Posterior cingulate gyrus (tissue), 11 donors: ENCODE measurements at regions not wholly inside any gene's neighbourhood (a gene's known extent, or its start where the extent isn't known, plus 50 kb on each side); places are given as distances from the start of the nearest gene placed in this dataset.

Source experiments
- DNase-seq, 10 donors: peaks; one replicate each; pipeline versions ENCODE4 v3.0.0 to v3.0.0-alpha.2; 2020 to 2021; ENCODE audit warnings: mixed read lengths in 3 of 10
- intact Hi-C: fragments of 100-400 bp; cut with DNase I; formaldehyde crosslinking; loops from one replicate; pipeline ENCODE4 v1.15.1; 2023

DNA sequence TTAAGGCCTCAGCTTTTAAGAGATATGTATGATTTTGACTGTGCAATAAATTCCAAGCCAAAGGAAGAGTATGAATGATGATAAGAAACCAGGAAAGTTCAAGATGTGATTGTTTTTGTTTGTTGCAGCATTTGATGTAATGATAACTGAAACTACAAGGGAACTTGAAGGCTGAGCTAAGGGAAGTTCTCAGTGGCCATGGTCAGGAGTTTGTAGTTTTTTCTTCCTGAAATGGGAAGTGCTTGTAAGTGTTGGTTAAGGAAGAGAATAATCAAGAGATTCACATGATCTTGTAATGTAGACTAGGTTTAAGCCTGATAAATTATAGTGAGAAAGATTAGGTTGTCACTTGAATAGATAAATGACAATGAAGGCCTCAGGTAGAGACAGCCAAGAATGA lies 53.4 kb downstream of the PTCHD4 start:
- intact Hi-C loops = no loop called here

DNA sequence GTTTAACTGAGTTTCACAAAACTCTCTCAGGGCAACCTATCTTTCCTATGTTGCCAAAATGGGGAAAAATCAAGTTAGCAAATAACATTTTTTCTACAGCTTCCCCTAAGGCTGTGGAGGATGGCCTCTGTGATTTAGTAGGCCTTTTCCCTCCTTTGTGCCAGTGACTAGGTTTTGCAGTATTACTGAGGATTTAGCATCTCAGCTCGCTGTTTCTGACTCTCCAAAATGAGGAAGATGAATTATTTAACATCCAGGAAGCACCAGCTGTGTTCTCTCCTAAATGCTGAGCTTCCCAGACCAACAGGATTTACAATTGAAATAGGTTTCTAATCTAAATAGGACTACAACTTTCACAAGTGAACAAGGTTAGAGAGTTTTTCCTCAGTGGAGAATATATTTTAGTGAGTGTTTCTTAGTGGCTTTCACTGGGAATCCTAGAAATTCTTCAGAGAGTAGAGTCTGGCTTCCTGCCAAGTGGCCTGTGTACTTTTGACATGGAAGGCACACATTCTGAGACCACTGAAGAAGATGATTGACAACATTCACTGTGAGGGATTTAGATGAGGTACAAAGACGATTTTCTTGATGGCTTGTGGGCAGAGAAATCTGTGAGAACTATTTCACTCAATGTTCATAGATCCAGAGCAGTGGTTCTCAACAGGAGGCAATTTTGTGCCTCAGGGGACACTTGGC lies 62.4 kb downstream of the PTCHD4 start:
- no peak for DNase-seq
- intact Hi-C loops = no loop called here

More for the DNA sequence above, 53.4 kb downstream of the PTCHD4 start:
- DNase-seq = no peak

DNA sequence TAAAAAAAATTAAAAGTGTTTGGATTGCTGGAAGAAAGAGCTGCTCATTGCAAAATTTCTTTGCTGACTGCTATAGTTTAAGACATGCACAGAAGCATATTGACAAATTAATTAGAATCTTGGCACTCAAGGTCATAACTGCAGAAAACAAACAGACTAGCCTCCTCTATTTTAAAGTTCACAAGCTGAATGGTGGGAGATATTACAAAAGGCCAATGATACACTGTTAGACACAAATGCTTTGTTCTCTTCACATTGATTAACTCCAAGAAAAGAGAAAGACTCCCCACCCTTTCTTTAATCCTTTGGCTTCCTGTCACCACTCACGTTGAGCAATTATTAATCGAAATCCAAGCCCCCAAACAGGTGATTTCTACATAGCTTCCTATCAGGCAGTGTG lies 69.1 kb downstream of the PTCHD4 start:
- intact Hi-C loops = no loop called here
- DNase-seq = no peak

DNA sequence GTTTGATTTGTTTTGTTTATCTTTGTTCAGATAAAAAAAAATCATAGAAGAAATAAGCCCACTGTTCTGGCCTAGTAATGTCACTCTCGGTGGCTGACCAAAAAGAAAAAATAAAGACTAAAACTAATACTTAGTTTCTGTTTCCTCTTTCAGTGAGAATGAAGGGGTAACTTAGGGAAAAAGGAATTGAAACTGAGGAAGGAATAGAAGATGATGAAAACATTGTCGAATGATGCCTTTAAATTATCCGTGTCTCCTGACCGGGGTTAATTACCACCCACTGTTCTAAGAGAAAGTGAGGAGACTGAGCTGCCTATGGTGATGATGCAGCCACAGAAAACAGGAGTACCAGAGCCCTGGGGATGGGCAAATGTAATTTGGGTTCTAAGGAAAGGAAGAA lies 73.1 kb downstream of the PTCHD4 start:
- intact Hi-C loops = no loop called here
- no peak for DNase-seq

DNA sequence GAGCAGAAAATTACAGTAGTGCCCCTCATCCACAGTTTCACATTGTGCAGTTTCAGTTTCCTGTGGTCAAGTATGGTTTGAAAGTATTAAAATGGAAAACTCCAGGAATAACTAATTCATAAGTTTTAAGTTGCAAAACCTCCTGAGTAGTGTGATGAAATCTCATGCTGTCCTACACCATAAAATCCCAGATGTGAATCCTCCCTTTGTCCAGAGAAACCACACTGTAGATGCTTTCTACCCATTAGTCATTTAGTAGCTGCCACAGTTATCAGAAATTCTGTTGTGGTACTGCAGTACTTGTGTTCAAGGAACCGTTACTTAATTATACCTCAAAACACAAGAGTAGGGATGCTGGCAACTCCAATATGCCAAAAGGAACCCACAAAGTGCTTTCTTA lies 74.7 kb downstream of the PTCHD4 start:
- DNase-seq = no peak
- intact Hi-C loops = no loop called here

DNA sequence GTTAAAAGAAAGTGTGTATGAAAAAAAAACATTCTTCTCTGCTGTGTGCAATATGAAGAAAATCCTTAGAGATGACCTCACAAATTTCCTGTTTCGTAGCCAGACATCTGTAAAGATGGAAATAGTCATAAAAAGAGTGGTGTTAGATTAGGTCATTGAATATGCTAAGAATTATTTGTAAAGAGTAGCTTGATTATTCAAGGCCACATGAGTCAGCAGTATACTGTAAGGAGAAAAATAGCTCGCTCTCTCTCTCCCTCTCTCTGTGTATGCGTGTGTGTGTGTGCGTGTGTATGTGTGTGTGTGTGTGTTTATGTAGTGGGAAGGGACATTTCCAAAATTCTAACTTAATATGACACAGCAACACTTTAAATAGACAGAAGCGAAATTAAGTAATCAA lies 78.8 kb downstream of the PTCHD4 start:
- intact Hi-C loops = no loop called here
- DNase-seq = no peak

DNA sequence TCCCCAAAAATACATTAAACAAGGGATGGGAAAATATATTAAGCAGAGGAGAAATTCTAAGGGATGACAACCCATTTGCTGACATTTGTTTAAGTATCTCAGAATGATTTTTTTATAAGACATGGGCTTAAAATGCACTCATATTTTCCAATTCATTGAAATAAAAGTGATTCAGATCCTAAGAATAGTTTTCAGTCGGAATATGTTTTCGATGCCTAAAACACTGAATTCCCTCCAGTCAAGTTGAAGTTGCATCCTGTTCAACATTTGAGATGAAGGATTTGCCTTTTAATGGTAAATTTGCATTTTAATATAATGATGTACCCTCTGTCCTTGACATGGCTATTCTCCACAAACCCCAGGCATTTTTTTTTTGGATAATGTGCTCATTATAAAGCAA lies 79.3 kb downstream of the PTCHD4 start:
- intact Hi-C loops = no loop called here

DNA sequence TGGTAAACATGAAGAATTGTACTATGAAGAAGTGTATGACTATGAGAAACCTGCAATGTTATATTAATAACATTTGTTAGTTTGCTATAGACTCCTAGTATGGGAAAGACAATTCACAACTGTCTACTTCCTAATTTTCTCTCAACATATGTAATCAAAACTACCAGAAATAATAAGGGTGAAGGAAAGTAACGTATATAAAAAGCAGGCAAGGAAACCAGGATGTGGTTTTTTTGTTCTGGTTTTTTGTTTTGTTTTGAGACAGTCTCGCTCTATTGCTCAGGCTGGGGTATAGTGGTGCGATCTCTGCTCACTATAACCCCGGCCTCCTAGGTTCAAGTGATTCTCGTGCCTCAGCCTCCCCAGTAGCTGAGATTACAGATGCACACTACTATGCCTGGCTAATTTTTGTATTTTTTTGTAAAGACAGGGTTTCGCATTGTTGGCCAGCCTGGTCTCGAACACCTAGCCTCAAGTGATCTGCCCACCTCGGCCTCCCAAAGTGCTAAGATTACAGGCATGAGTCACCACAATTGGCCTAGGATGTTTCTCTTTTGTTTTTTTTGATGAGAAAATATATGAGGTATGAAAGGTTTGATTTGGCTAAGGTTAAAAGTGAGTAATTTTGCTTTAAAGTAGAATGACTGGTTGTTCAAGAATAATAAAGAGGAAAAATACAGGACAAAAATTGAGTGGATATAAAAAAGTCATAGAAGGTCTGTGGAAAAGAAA lies 83.1 kb downstream of the PTCHD4 start:
- intact Hi-C loops = no loop called here
- no peak for DNase-seq

More for the DNA sequence above, 79.3 kb downstream of the PTCHD4 start:
- DNase-seq = no peak

DNA sequence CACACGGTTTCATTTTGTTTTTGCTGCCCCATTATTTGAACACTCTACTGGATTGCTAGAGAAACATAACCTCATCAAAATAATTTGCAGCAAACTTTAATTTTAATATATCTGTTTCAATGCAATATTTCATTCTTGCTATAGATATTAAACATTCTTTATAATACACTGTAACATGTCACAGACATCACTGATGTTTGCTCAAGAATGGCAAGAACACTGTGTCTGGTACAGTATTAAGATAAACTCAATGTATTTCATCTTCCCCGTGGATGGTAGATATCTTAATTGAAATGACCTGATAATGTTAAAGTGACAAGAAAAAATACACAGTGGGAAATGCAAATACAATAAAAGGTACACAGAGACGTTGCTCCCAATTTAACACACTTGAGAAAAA lies 86.0 kb downstream of the PTCHD4 start:
- intact Hi-C loops = no loop called here
- no peak for DNase-seq

DNA sequence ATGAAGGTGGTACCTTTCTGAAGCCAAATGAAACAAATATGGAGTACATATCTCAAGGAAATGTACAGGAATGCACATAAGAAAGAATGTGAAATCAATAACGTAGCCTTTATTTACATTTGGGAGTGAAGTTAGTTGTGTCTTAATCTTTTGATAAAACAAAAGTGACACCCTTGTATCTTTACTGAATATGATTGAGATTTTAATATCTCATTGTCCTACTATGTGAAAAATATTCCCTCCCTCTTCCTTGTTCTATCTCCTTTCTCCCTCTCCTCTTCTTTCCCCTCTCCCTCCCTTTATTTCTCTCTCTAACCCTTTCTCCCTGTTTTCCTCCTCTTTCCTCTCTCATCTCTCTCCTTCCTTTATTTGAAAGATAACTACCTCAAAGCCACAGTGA lies 89.1 kb downstream of the PTCHD4 start:
- DNase-seq = no peak
- intact Hi-C loops = no loop called here

DNA sequence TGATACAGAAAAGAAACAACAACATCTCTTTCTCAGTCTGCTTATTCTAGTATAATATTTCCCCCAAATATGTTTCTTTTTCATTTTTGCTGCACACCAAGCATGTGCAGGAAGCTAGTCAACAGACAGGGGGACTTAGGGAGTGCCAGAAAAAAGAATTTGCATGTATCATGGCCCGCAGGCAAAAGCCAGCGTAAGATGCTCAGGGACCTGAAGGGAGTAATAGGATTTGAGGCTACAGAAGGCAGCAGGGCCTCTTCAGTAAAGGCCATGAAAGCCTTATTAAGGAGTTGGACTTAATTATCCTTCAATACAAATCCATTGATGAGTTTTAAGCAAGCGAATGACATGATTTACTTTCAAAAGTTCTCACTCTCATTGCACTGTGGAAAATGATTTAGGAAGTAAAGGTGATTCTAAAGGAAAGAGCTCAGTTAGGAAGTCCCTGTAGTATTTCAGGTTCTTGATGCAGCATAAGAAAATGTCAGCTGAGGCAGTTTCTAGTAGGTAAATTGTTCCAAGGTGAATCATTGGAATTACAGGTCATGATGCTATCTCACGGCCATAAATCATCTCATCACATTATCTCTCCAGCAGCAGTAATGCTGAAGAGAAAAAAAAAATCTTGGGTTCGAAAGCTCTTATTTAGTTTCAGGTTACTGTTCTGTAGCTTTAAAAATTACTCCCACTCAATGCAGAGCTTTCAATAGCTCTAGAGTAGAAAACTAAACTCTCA lies 94.8 kb downstream of the PTCHD4 start:
- intact Hi-C loops = no loop called here

DNA sequence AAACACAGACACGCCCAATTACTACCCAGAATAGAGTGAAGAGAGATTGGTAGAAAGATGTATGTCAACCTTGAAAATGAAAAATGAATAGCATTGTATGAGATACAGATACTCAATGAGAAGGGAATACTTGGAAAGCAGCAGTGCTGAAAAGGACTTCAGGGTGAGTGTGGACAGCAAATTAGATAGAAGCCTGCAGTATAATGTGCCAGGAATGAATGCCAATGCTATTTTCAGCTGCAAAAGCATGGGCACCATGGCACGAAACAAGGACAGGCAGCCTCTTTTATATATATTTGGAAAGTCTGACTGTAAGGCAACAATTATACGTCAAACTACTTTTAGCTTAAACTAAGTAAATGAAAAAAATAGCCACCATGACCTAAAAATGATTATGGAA lies 118.2 kb downstream of the PTCHD4 start:
- no peak for DNase-seq
- intact Hi-C loops = no loop called here

More for the DNA sequence above, 94.8 kb downstream of the PTCHD4 start:
- no peak for DNase-seq

DNA sequence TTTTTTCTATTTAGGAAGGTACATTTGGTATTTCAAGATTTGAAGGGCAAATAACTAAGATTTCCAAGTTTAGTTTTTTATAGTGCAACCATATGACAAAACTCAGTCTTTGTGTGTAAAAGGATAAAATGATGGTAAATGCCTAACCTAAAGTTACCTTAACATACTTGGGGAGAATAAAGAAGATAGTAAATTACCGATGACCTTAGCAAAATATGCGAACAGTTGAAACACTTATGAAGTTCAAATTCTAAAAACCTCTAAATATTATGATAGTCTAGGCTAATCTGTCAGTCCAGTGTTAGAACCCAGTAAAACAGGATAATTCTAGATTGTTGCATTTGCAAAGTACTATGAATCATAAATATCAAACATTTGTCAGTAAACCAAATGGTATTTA lies 127.5 kb downstream of the PTCHD4 start:
- intact Hi-C loops = no loop called here
- no peak for DNase-seq

DNA sequence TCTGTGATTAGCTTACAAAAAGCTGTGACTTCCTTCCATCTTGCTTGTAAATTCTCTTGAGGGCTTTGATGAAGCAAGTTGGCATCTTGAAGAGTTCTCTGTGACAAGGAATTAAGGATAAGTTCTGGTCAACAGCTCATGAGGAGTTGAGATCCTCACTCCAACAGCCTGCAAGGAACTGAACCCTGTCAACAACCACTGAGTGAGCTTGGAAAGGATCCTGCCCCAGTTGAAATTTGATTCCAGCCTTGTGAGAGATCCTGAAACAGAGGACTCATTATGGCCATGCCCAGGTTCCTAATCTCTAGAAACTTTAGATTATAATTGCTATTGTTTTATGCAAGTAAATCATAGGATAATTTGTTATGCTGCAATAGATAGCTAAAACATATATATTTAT lies 133.7 kb downstream of the PTCHD4 start:
- intact Hi-C loops = no loop called here
- DNase-seq = no peak

DNA sequence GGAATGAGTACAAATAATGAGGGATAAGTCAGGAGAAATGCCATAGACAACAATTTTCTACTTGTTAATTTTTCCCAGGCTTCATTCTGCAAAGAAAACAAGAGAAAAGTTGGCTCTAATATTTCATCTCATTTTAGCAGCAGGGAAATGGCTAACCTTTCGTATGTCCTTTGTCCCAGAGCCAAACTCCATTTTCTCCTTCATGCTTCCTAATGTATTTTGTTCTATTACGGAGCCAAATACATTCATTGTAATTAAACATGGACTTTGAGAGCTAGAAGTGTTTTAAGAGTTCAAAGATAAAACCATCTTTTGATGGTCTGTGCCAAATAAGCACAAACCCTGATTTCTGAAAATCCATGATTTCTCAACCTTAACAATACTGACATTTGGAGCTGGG lies 136.9 kb downstream of the PTCHD4 start:
- intact Hi-C loops = no loop called here
- DNase-seq = no peak

DNA sequence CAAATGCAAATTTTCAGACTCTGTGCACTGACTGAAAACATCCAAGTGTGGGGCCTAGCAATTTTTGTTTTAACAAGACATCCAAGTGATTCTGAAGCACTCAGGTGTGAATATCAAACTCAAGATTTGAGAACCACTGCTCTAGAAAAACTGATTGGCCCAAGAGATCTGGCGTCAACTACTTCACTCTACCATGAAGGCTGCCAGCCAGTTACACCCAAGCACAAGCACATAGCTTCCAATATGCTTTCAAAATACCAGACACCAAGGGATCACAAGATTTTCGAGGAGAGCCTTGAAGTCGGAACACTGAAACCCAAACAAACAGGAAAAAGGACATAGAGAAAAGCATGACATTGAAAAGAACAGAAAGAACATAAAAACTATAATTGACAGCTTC lies 140.2 kb downstream of the PTCHD4 start:
- no peak for DNase-seq
- intact Hi-C loops = no loop called here

DNA sequence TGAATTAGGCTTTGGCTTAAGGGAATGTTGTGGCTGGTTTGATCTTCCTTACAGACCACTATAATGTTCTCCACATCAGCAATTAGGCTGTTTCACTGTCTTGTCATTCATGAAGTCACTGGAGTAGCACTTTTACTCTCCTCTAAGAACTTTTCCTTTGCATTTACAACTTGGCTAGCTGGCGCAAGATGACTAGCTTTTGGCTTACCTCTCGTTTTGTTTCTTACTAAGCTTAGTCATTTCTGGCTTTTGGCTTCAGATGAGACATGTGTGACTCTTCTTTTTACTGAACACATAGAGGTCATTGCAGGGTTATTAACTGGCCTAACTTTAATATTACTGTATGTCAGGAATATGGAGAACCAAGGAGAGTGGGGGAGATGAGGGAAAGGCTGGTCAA lies 143.2 kb downstream of the PTCHD4 start:
- intact Hi-C loops = no loop called here
- no peak for DNase-seq

DNA sequence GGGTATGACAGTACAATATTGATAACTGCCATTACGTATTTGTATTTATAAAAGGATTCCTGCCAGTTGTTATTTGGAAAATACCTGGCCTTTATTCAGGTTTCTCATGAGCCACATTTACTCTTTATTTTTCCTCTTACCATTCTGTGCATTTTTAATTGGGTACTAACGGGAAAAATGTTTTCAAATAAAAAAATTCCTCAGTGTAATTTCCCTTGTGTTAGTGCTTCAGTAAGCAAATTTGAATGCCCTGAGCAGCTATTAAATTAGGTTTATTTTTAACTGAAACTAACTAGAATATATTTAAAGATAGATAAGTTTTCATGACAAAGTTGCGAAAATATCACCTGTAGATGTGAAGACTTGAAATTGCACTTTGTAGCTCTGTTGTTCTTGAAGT lies 146.0 kb downstream of the PTCHD4 start:
- intact Hi-C loops = no loop called here
- no peak for DNase-seq

DNA sequence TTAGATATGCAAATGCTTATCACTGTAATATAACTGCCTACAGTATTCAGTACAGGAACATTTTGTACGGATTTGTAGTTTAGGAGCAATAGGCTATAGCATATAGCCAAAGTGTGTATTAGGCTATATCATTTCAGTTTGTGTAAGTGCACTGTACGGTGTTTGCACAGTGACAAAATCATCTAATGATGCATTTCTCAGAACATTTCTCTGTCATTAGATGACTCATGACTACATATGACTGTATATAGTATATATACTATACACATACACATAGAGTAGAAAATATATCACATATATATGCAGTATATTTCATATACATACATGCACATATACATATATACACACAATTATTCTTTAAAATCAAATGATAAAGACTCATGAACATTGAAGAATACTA lies 158.4 kb downstream of the PTCHD4 start:
- no peak for DNase-seq
- intact Hi-C loops = no loop called here

DNA sequence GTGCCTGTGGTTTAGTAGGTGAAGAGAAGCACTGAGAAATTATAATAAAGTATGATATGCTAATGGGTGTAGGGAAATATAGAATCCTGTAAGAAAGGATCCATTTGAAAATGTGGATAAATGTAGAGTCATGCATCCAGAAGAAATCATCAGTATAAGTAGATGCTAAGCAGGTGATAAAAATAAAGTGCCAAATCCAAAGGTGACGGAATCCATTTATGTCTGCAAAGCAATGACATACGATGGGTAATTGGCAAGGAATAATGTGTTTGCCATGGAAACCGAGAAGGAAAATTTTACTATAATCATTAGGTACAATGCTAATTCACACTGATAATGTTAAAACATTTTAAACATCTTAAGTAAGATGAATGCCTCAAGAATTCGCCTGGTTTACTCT lies 163.0 kb downstream of the OPN5 start:
- intact Hi-C loops = no loop called here
- no peak for DNase-seq

DNA sequence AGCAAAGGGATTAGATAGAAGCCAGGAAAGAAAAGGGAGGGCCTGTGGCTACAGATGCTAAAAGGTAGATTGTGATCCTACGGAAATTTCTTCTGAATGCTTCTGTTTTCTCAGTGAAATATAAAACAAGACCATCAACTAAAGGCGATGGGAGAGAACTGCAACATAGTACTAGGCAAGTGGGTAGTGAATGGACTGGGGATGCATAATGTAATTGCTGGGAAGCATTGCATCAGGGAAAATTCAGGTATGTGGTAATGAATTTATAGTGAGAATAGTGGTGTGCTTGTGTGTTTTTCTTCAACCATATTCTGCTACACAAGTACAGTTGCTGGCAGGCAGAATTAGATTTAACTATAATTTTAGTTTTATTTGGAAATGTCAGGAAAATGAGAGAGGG lies 156.6 kb downstream of the OPN5 start:
- no peak for DNase-seq
- intact Hi-C loops = no loop called here

DNA sequence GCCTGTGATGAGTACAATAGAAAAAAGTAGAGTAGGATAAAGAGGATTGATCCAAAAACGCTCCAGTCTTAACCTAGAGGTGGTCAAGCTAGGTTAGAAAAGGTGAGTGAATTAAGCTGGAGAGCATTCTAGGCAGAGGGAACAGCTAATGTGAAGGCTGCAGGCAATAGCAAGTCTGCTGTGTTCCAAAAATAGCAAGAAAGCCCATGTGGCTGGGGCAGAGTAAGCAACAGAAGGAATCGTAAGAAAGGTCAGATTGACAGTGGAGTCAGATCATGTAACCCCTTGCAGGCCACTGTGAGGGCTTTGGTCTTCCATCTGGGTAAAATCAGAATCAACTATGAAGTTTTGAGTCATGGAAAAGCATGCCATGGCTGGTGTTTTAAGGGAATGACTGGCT lies 155.0 kb downstream of the OPN5 start:
- intact Hi-C loops = no loop called here
- DNase-seq = no peak
